ENCODE measurements at regions not wholly inside any gene's neighbourhood (a gene's known extent, or its start where the extent isn't known, plus 50 kb on each side); places are given as distances from the start of the nearest gene placed in this dataset.

- Histone ChIP-seq H3K27ac (ENCODE audit: low read depth in 1 of 2, low read length in 2 of 2) (no peak overlapping the region), H3K4me1 (ENCODE audit: control insufficient read depth in 1 of 2, insufficient read depth in 2 of 2, low read length in 2 of 2) (no peaks in the 10 kb centered on the region), H2AFZ (ENCODE audit: insufficient read depth, low read depth, low read length, poor library complexity, severe bottlenecking) (no peak overlapping the region), H3K79me2 (ENCODE audit: insufficient read depth, low read length) (no peaks in the 10 kb centered on the region), H3K9ac (ENCODE audit: insufficient read depth, low read length, poor library complexity, severe bottlenecking) (no peak overlapping the region), H4K20me1 (ENCODE audit: insufficient read depth, low read length) (no peaks in the 10 kb centered on the region), H3K36me3 (replicated peaks in 1 of 2; ENCODE audit: control insufficient read depth in 1 of 2, insufficient read depth in 2 of 2, low read length in 2 of 2) (no peaks in the 10 kb centered on the region), H3K27me3 (ENCODE audit: control insufficient read depth in 2 of 2, insufficient read depth in 2 of 2, low read length in 2 of 2) (no peaks in the 10 kb centered on the region), H3K4me3 (replicated peaks in 1 of 3; ENCODE audit: low read depth in 2 of 3, low read length in 3 of 3) (no peak overlapping the region), H3K9me3 (replicated peaks in 1 of 2; ENCODE audit: control insufficient read depth in 1 of 2, insufficient read depth in 1 of 2, low read length in 2 of 2) (no peaks in the 10 kb centered on the region), H3K4me2 (replicated peaks; ENCODE audit: extremely low read depth, low read length, poor library complexity, severe bottlenecking) (no peak overlapping the region)
- TF ChIP-seq CTCF (IDR thresholded peaks at IDR 0.05), result no peak
- no peaks in the 10 kb centered on the region for H3K36me3 Mint-ChIP-seq
- H3K9me3 Mint-ChIP-seq, result peaks cover 0 to 4% (median 2%) of the 10 kb centered on the region in 7 donors
- H3K27ac Mint-ChIP-seq, result no peak overlapping the region
- H3K4me1 Mint-ChIP-seq, result no peaks in the 10 kb centered on the region
- no peak for DNase-seq
- no CpG with 5 or more reads among the region's 1 CpG for WGBS (ENCODE audit: insufficient coverage)
- no peak overlapping the region for H3K4me3 Mint-ChIP-seq
- intact Hi-C loops (cut with micrococcal nuclease), result no loop called here
- no peaks in the 10 kb centered on the region for H3K27me3 Mint-ChIP-seq (ENCODE audit: low read depth in 3 of 3)
These were observed 142.8 kb upstream of the MBL2 start for GRCh38 chr10:52915391-52915790.

GRCh38 chr10:52911163-52911562 is 138.6 kb upstream of the MBL2 start:
- no CpG with 5 or more reads among the region's 1 CpG for WGBS (ENCODE audit: insufficient coverage)
- no peaks in the 10 kb centered on the region for H3K9me3 ChIP-seq (replicated peaks in 1 of 2; ENCODE audit: control insufficient read depth in 1 of 2, insufficient read depth in 1 of 2, low read length in 2 of 2)
- H3K36me3 Mint-ChIP-seq, result no peaks in the 10 kb centered on the region
- H3K79me2 ChIP-seq (ENCODE audit: insufficient read depth, low read length), result no peaks in the 10 kb centered on the region
- H3K36me3 ChIP-seq (replicated peaks in 1 of 2; ENCODE audit: control insufficient read depth in 1 of 2, insufficient read depth in 2 of 2, low read length in 2 of 2), result no peaks in the 10 kb centered on the region
- H3K9ac ChIP-seq (ENCODE audit: insufficient read depth, low read length, poor library complexity, severe bottlenecking), result no peak overlapping the region
- intact Hi-C loops (cut with micrococcal nuclease), result no loop called here
- H3K4me3 ChIP-seq (replicated peaks in 1 of 3; ENCODE audit: low read depth in 2 of 3, low read length in 3 of 3), result no peak overlapping the region
- no peak overlapping the region for H3K27ac Mint-ChIP-seq
- H2AFZ ChIP-seq (ENCODE audit: insufficient read depth, low read depth, low read length, poor library complexity, severe bottlenecking), result no peak overlapping the region
- H3K27me3 Mint-ChIP-seq (ENCODE audit: low read depth in 3 of 3), result no peaks in the 10 kb centered on the region
- no peak for TF ChIP-seq CTCF (IDR thresholded peaks at IDR 0.05)
- no peaks in the 10 kb centered on the region for H4K20me1 ChIP-seq (ENCODE audit: insufficient read depth, low read length)
- no peaks in the 10 kb centered on the region for H3K27me3 ChIP-seq (ENCODE audit: control insufficient read depth in 2 of 2, insufficient read depth in 2 of 2, low read length in 2 of 2)
- peaks cover 0 to 4% (median 2%) of the 10 kb centered on the region in 7 donors for H3K9me3 Mint-ChIP-seq
- H3K4me3 Mint-ChIP-seq, result no peak overlapping the region
- no peak for DNase-seq
- H3K4me2 ChIP-seq (replicated peaks; ENCODE audit: extremely low read depth, low read length, poor library complexity, severe bottlenecking), result no peak overlapping the region
- H3K4me1 ChIP-seq (ENCODE audit: control insufficient read depth in 1 of 2, insufficient read depth in 2 of 2, low read length in 2 of 2), result no peaks in the 10 kb centered on the region
- no peak overlapping the region for H3K27ac ChIP-seq (ENCODE audit: low read depth in 1 of 2, low read length in 2 of 2)
- no peaks in the 10 kb centered on the region for H3K4me1 Mint-ChIP-seq
